T-helper 17 cell (primary cell): ENCODE measurements at regions not wholly inside any gene's neighbourhood (a gene's known extent, or its start where the extent isn't known, plus 50 kb on each side); places are given as distances from the start of the nearest gene placed in this dataset.
"Not testable (repeated sequence)": the region's sequence is repeated elsewhere in the genome, so short reads cannot be mapped to it uniquely, and the experiment has no call there.

ENCODE experiments used
- ATAC-seq: fragments of 150-1000 bp; cut with Tn5 transposase; 2 replicates; pipeline ENCODE4 v1.10.0; 2021; ENCODE audit warnings: mild to moderate bottlenecking, moderate library complexity
- DNase-seq, 3 donors: peaks; one replicate each; pipeline versions ENCODE4 v3.0.0 to v3.0.0-alpha.2; 2020 to 2021
- H3K9me3 ChIP-seq: one replicate; pipeline ENCODE4 v1.7.0; 2013; ENCODE audit warnings: low read length, mild to moderate bottlenecking; ENCODE audit not compliant: control insufficient read depth, poor library complexity, severe bottlenecking
- H3K27ac Mint-ChIP-seq: one replicate; pipeline ENCODE4 v1.8.0; 2022; ENCODE audit warnings: mild to moderate bottlenecking, moderate library complexity, mixed read lengths
- H3K27me3 Mint-ChIP-seq: one replicate; pipeline ENCODE4 v1.8.0; 2022; ENCODE audit warnings: mixed read lengths
- H3K36me3 Mint-ChIP-seq: one replicate; pipeline ENCODE4 v1.8.0; 2022; ENCODE audit warnings: low read depth, mixed read lengths
- H3K4me1 Mint-ChIP-seq: one replicate; pipeline ENCODE4 v1.8.0; 2022; ENCODE audit warnings: mild to moderate bottlenecking, mixed read lengths
- H3K4me3 Mint-ChIP-seq: one replicate; pipeline ENCODE4 v1.8.0; 2022; ENCODE audit warnings: mild to moderate bottlenecking, moderate library complexity, mixed read lengths

- H3K4me3 Mint-ChIP-seq = peak overlapping the region; percentile 19
- no peaks in the 10 kb centered on the region for H3K27me3 Mint-ChIP-seq
- no peak overlapping the region for H3K27ac Mint-ChIP-seq
- DNase-seq = no peak
- no peaks in the 10 kb centered on the region for H3K36me3 Mint-ChIP-seq
- H3K9me3 ChIP-seq = no peaks in the 10 kb centered on the region
- no peak for ATAC-seq
- peaks cover 2% of the 10 kb centered on the region for H3K4me1 Mint-ChIP-seq
These were observed 332.7 kb downstream of the CENPW start for GRCh38 chr6:126672649-126673048.

- not testable (repeated sequence) for H3K4me3 Mint-ChIP-seq, H3K27me3 Mint-ChIP-seq, H3K36me3 Mint-ChIP-seq, H3K27ac Mint-ChIP-seq, H3K9me3 ChIP-seq, DNase-seq, H3K4me1 Mint-ChIP-seq, ATAC-seq
These were observed 333.8 kb downstream of the CENPW start for GRCh38 chr6:126673749-126674148.

- ATAC-seq (no peak), DNase-seq (no peak)
- Mint-ChIP-seq H3K27me3 (no peaks in the 10 kb centered on the region), H3K4me3 (no peak overlapping the region), H3K27ac (no peak overlapping the region), H3K4me1 (no peaks in the 10 kb centered on the region), H3K36me3 (no peaks in the 10 kb centered on the region)
- no peaks in the 10 kb centered on the region for H3K9me3 ChIP-seq
These were observed 342.5 kb downstream of the CENPW start for GRCh38 chr6:126682440-126682839.

- Mint-ChIP-seq H3K27ac (no peak overlapping the region), H3K36me3 (no peaks in the 10 kb centered on the region), H3K27me3 (no peaks in the 10 kb centered on the region), H3K4me3 (no peak overlapping the region), H3K4me1 (no peaks in the 10 kb centered on the region)
- no peaks in the 10 kb centered on the region for H3K9me3 ChIP-seq
- no peak for ATAC-seq
- no peak for DNase-seq
These were observed 345.3 kb downstream of the CENPW start for GRCh38 chr6:126685182-126685581.

- no peak overlapping the region for H3K4me3 Mint-ChIP-seq
- peaks cover 5% of the 10 kb centered on the region for H3K4me1 Mint-ChIP-seq
- H3K27ac Mint-ChIP-seq = no peak overlapping the region
- H3K9me3 ChIP-seq = no peaks in the 10 kb centered on the region
- H3K36me3 Mint-ChIP-seq = no peaks in the 10 kb centered on the region
- H3K27me3 Mint-ChIP-seq = no peaks in the 10 kb centered on the region
- ATAC-seq (no peak), DNase-seq (no peak)
These were observed 357.2 kb downstream of the CENPW start for GRCh38 chr6:126696921-126697693.

- Mint-ChIP-seq H3K4me1 (peaks cover 5% of the 10 kb centered on the region), H3K4me3 (no peak overlapping the region), H3K27me3 (no peaks in the 10 kb centered on the region), H3K36me3 (no peaks in the 10 kb centered on the region), H3K27ac (no peak overlapping the region)
- DNase-seq = no peak
- no peak for ATAC-seq
- H3K9me3 ChIP-seq = no peaks in the 10 kb centered on the region
These were observed 358.9 kb downstream of the CENPW start for GRCh38 chr6:126698732-126699240.

GRCh38 chr6:126701676-126702560 lies 362.0 kb downstream of the CENPW start:
- Mint-ChIP-seq H3K36me3 (no peaks in the 10 kb centered on the region), H3K4me3 (peak overlapping the region; percentile 43), H3K4me1 (peaks cover 5% of the 10 kb centered on the region), H3K27ac (no peak overlapping the region), H3K27me3 (no peaks in the 10 kb centered on the region)
- no peaks in the 10 kb centered on the region for H3K9me3 ChIP-seq
- no peak for ATAC-seq
- DNase-seq = no peak

- ATAC-seq = no peak
- no peak overlapping the region for H3K4me3 Mint-ChIP-seq
- H3K27ac Mint-ChIP-seq = no peak overlapping the region
- no peaks in the 10 kb centered on the region for H3K9me3 ChIP-seq
- DNase-seq = no peak
- H3K27me3 Mint-ChIP-seq = no peaks in the 10 kb centered on the region
- H3K4me1 Mint-ChIP-seq = peaks cover 2% of the 10 kb centered on the region
- H3K36me3 Mint-ChIP-seq = no peaks in the 10 kb centered on the region
These were observed 376.1 kb downstream of the CENPW start for GRCh38 chr6:126716032-126716431.

GRCh38 chr6:126716826-126717509 lies 377.1 kb downstream of the CENPW start:
- ATAC-seq (no peak), DNase-seq (no peak)
- Mint-ChIP-seq H3K27me3 (no peaks in the 10 kb centered on the region), H3K4me3 (no peak overlapping the region), H3K4me1 (peaks cover 2% of the 10 kb centered on the region), H3K36me3 (no peaks in the 10 kb centered on the region), H3K27ac (no peak overlapping the region)
- H3K9me3 ChIP-seq = no peaks in the 10 kb centered on the region

- H3K4me1 Mint-ChIP-seq = peaks cover 2% of the 10 kb centered on the region
- no peaks in the 10 kb centered on the region for H3K9me3 ChIP-seq
- H3K4me3 Mint-ChIP-seq = no peak overlapping the region
- no peaks in the 10 kb centered on the region for H3K36me3 Mint-ChIP-seq
- H3K27ac Mint-ChIP-seq = no peak overlapping the region
- no peaks in the 10 kb centered on the region for H3K27me3 Mint-ChIP-seq
- ATAC-seq = no peak
- no peak for DNase-seq
These were observed 378.8 kb downstream of the CENPW start for GRCh38 chr6:126718600-126719327.

- H3K27me3 Mint-ChIP-seq = no peaks in the 10 kb centered on the region
- no peak for DNase-seq
These were observed 380.4 kb downstream of the CENPW start for GRCh38 chr6:126720304-126720703.

GRCh38 chr6:126721581-126722160 lies 381.8 kb downstream of the CENPW start:
- H3K27ac Mint-ChIP-seq = no peak overlapping the region
- peaks cover 1% of the 10 kb centered on the region for H3K4me1 Mint-ChIP-seq
- no peaks in the 10 kb centered on the region for H3K27me3 Mint-ChIP-seq
- DNase-seq (no peak), ATAC-seq (no peak)
- no peaks in the 10 kb centered on the region for H3K36me3 Mint-ChIP-seq
- no peaks in the 10 kb centered on the region for H3K9me3 ChIP-seq
- no peak overlapping the region for H3K4me3 Mint-ChIP-seq

More at GRCh38 chr6:126720304-126720703, 380.4 kb downstream of the CENPW start:
- H3K9me3 ChIP-seq = no peaks in the 10 kb centered on the region
- Mint-ChIP-seq H3K27ac (no peak overlapping the region), H3K36me3 (no peaks in the 10 kb centered on the region), H3K4me3 (no peak overlapping the region), H3K4me1 (peaks cover 2% of the 10 kb centered on the region)
- ATAC-seq = no peak
